ENCODE measurements at regions not wholly inside any gene's neighbourhood (a gene's known extent, or its start where the extent isn't known, plus 50 kb on each side); places are given as distances from the start of the nearest gene placed in this dataset.

- ATAC-seq: no peak
These were observed 232.2 kb downstream of the TRIB2 start for GRCh38 chr2:12948961-12949353.

GRCh38 chr2:12949406-12949805, 232.7 kb downstream of the TRIB2 start:
- TF ChIP-seq POLR2A (IDR thresholded peaks at IDR 0.05) (no peak), CTCF (IDR thresholded peaks at IDR 0.05) (no peak)
- Histone ChIP-seq H3K4me3 (no peak overlapping the region), H3K36me3 (replicated peaks in 1 of 2; ENCODE audit: insufficient read depth in 1 of 2, low read depth in 2 of 2) (no peaks in the 10 kb centered on the region), H3K27me3 (no peaks in the 10 kb centered on the region), H3K27ac (no peak overlapping the region), H3K9me3 (no peaks in the 10 kb centered on the region), H3K4me1 (no peaks in the 10 kb centered on the region)
- intact Hi-C loops (cut with DNase I): loop anchor here (10.0 kb wide), 1 partner anchor 1095 kb away; no protein-coding TSS in a partner anchor
- DNase-seq: no peak
- WGBS, 2 donors: 45 to 53% methylated on average over 1 of the region's 1 CpG
- ATAC-seq: no peak

More at GRCh38 chr2:12948961-12949353, 232.2 kb downstream of the TRIB2 start:
- Histone ChIP-seq H3K4me3 (no peak overlapping the region), H3K27ac (no peak overlapping the region), H3K36me3 (replicated peaks in 1 of 2; ENCODE audit: insufficient read depth in 1 of 2, low read depth in 2 of 2) (no peaks in the 10 kb centered on the region), H3K4me1 (no peaks in the 10 kb centered on the region), H3K9me3 (no peaks in the 10 kb centered on the region), H3K27me3 (no peaks in the 10 kb centered on the region)
- TF ChIP-seq CTCF (IDR thresholded peaks at IDR 0.05) (no peak), POLR2A (IDR thresholded peaks at IDR 0.05) (no peak)
- intact Hi-C loops (cut with DNase I): loop anchor here (10.0 kb wide), 1 partner anchor 1094 kb away; no protein-coding TSS in a partner anchor
- DNase-seq: no peak
- WGBS, 2 donors: 81 to 90% methylated on average over 2 of the region's 2 CpGs

GRCh38 chr2:12950174-12950573, 233.4 kb downstream of the TRIB2 start:
- whole genome bisulfite sequencing, 2 donors: 74 to 82% methylated on average over 3 of the region's 3 CpGs
- intact Hi-C loops (cut with DNase I): no loop called here
- no peak overlapping the region for H3K4me3 ChIP-seq
- H3K36me3 ChIP-seq (replicated peaks in 1 of 2; ENCODE audit: insufficient read depth in 1 of 2, low read depth in 2 of 2): no peaks in the 10 kb centered on the region
- no peak for TF ChIP-seq CTCF (IDR thresholded peaks at IDR 0.05)
- H3K27me3 ChIP-seq: no peaks in the 10 kb centered on the region
- H3K4me1 ChIP-seq: no peaks in the 10 kb centered on the region
- no peak for DNase-seq
- no peaks in the 10 kb centered on the region for H3K9me3 ChIP-seq
- no peak overlapping the region for H3K27ac ChIP-seq
- no peak for ATAC-seq

GRCh38 chr2:12950957-12951656, 234.4 kb downstream of the TRIB2 start:
- intact Hi-C loops (cut with DNase I): no loop called here
- no peak for TF ChIP-seq CTCF (IDR thresholded peaks at IDR 0.05)
- TF ChIP-seq POLR2A (IDR thresholded peaks at IDR 0.05): no peak
- WGBS, 2 donors: 35 to 46% methylated on average over 8 of the region's 8 CpGs
- no peak overlapping the region for H3K4me3 ChIP-seq
- no peaks in the 10 kb centered on the region for H3K9me3 ChIP-seq
- H3K27me3 ChIP-seq: no peaks in the 10 kb centered on the region
- no peaks in the 10 kb centered on the region for H3K36me3 ChIP-seq (replicated peaks in 1 of 2; ENCODE audit: insufficient read depth in 1 of 2, low read depth in 2 of 2)
- DNase-seq (no peak), ATAC-seq (no peak)
- no peaks in the 10 kb centered on the region for H3K4me1 ChIP-seq
- no peak overlapping the region for H3K27ac ChIP-seq

GRCh38 chr2:12951657-12951973, 234.9 kb downstream of the TRIB2 start:
- no peaks in the 10 kb centered on the region for H3K4me1 ChIP-seq
- no peaks in the 10 kb centered on the region for H3K27me3 ChIP-seq
- no peaks in the 10 kb centered on the region for H3K36me3 ChIP-seq (replicated peaks in 1 of 2; ENCODE audit: insufficient read depth in 1 of 2, low read depth in 2 of 2)
- no peak for TF ChIP-seq CTCF (IDR thresholded peaks at IDR 0.05)
- no peak for TF ChIP-seq POLR2A (IDR thresholded peaks at IDR 0.05)
- WGBS, 2 donors: 53 to 62% methylated on average over 2 of the region's 2 CpGs
- no peak for ATAC-seq
- no peak overlapping the region for H3K27ac ChIP-seq
- DNase-seq: no peak
- H3K9me3 ChIP-seq: no peaks in the 10 kb centered on the region
- intact Hi-C loops (cut with DNase I): no loop called here
- no peak overlapping the region for H3K4me3 ChIP-seq

Data from body of pancreas (tissue), 4 donors.